Femur (tissue), 1 donor: ENCODE measurements at regions not wholly inside any gene's neighbourhood (a gene's known extent, or its start where the extent isn't known, plus 50 kb on each side); places are given as distances from the start of the nearest gene placed in this dataset.

Source experiments
- DNase-seq: peaks from one replicate; pipeline ENCODE4 v3.0.0-alpha.2; 2017

- DNase-seq = no peak
Measured at GRCh38 chr5:142473038-142473437, 148.2 kb upstream of the SPRY4 start.

- no peak for DNase-seq
Measured at GRCh38 chr5:142472306-142472951, 147.6 kb upstream of the SPRY4 start.

GRCh38 chr5:142466195-142466971 lies 141.6 kb upstream of the SPRY4 start:
- DNase-seq = peak; percentile 67

- DNase-seq = no peak
Measured at GRCh38 chr5:142465476-142465875, 140.7 kb upstream of the SPRY4 start.

GRCh38 chr5:142463904-142464303 lies 139.1 kb upstream of the SPRY4 start:
- no peak for DNase-seq

- DNase-seq = no peak
Measured at GRCh38 chr5:142461028-142461590, 136.3 kb upstream of the SPRY4 start.

- DNase-seq = no peak
Measured at GRCh38 chr5:142459209-142459608, 134.4 kb upstream of the SPRY4 start.

- DNase-seq = no peak
Measured at GRCh38 chr5:142455856-142456255, 131.0 kb upstream of the SPRY4 start.

- DNase-seq = no peak
Measured at GRCh38 chr5:142453932-142454331, 129.1 kb upstream of the SPRY4 start.

- DNase-seq = no peak
Measured at GRCh38 chr5:142450419-142450818, 125.6 kb upstream of the SPRY4 start.

- DNase-seq = no peak
Measured at GRCh38 chr5:142447887-142448286, 123.1 kb upstream of the SPRY4 start.

GRCh38 chr5:142446960-142447279 lies 122.1 kb upstream of the SPRY4 start:
- no peak for DNase-seq

- DNase-seq = no peak
Measured at GRCh38 chr5:142446131-142446959, 121.5 kb upstream of the SPRY4 start.

GRCh38 chr5:142445266-142445665 lies 120.4 kb upstream of the SPRY4 start:
- DNase-seq = peak; percentile 43

- DNase-seq = peak; percentile 78
Measured at GRCh38 chr5:142441616-142442015, 116.8 kb upstream of the SPRY4 start.

GRCh38 chr5:142439207-142439860 lies 114.5 kb upstream of the SPRY4 start:
- no peak for DNase-seq

GRCh38 chr5:142438573-142438972 lies 113.8 kb upstream of the SPRY4 start:
- no peak for DNase-seq

- no peak for DNase-seq
Measured at GRCh38 chr5:142437563-142437962, 112.7 kb upstream of the SPRY4 start.

- DNase-seq = no peak
Measured at GRCh38 chr5:142435410-142436115, 110.7 kb upstream of the SPRY4 start.

- DNase-seq = no peak
Measured at GRCh38 chr5:142434322-142434612, 109.4 kb upstream of the SPRY4 start.

GRCh38 chr5:142433526-142434321 lies 108.9 kb upstream of the SPRY4 start:
- DNase-seq = no peak

GRCh38 chr5:142432961-142433360 lies 108.1 kb upstream of the SPRY4 start:
- DNase-seq = no peak
